Pancreas (tissue), 10 donors: ENCODE measurements at regions not wholly inside any gene's neighbourhood (a gene's known extent, or its start where the extent isn't known, plus 50 kb on each side); places are given as distances from the start of the nearest gene placed in this dataset.

ENCODE experiments used
- ATAC-seq, 4 donors: fragments of 200-7000 bp; cut with Tn5 transposase; one replicate each; pipeline versions ENCODE4 v1.8.0 to v1.9.1; 2020; ENCODE audit warnings: mild to moderate bottlenecking in 4 of 4, moderate library complexity in 4 of 4
- DNase-seq, 6 donors: peaks; one replicate each; pipeline ENCODE4 v3.0.0-alpha.2; 2020
- FAIRE-seq: peaks from 2 replicates; lab custom pipeline; 2012; peaks lifted over from hg19 to GRCh38; lab: Jason Lieb, UNC
- H3K27ac ChIP-seq, 4 donors: fragments of 200-600 bp; sonication (generic); 1 replicate in 3 of 4; 2 replicates in 1 of 4; pipeline versions ENCODE4 v1.5.0 to v1.8.0; 2020
- H3K27me3 ChIP-seq, 4 donors: fragments of 200-600 bp; one replicate each; pipeline ENCODE4 v1.8.0; 2021
- H3K36me3 ChIP-seq, 3 donors: fragments of 200-600 bp; sonication (generic) in 1 of 3; one replicate each; pipeline versions ENCODE4 v1.5.0 to v1.8.0; 2020 to 2021
- H3K4me1 ChIP-seq, 3 donors: fragments of 200-600 bp; one replicate each; pipeline ENCODE4 v1.8.0; 2021
- H3K4me3 ChIP-seq, 4 donors: fragments of 200-600 bp; sonication (generic) in 2 of 4; one replicate each; pipeline versions ENCODE4 v1.5.0 to v1.8.0; 2020 to 2021
- H3K9me3 ChIP-seq, 4 donors: fragments of 200-600 bp; one replicate each; pipeline ENCODE4 v1.8.0; 2021
- WGBS, 2 donors: extraction: QIAGEN DNeasy Blood & Tissue Kit; methylation state at CpG; one replicate each; pipeline ENCODE4 v1.1.7; 2013; 5-methylcytosine and 5-hydroxymethylcytosine counted together
- intact Hi-C, 3 donors: fragments of 100-400 bp; cut with DNase I; formaldehyde crosslinking; loops; one replicate each; pipeline versions ENCODE4 v1.11.1 to v1.14.2; 2022
- TF ChIP-seq, protein P1 (sequence below), 4 donors: fragments of 200-600 bp; sonication (generic) in 3 of 4; IDR thresholded peaks; one replicate each; pipeline versions ENCODE4 v1.5.0 to v1.8.0; 2021; ENCODE audit warnings: antibody characterized with exemption in 4 of 4
- donor health status: healthy with polysubstance abuse.
- donor health status: DM: no; HTN: no; CAD: no; lungs with moderate emphysema.
- donor health status: DM: no; HTN: no; CAD: no.
- donor health status: control.
- donor health status: control.
- donor health status: Bipolar disorder and iron deficiency.
- donor health status: DM: yes; HTN: yes; CAD: no.
- donor health status: DM: no; HTN: no; CAD: no.
- donor health status: DM: no; HTN: no; CAD: no.
- donor health status: DM: yes; HTN: yes; CAD: no.

DNA sequence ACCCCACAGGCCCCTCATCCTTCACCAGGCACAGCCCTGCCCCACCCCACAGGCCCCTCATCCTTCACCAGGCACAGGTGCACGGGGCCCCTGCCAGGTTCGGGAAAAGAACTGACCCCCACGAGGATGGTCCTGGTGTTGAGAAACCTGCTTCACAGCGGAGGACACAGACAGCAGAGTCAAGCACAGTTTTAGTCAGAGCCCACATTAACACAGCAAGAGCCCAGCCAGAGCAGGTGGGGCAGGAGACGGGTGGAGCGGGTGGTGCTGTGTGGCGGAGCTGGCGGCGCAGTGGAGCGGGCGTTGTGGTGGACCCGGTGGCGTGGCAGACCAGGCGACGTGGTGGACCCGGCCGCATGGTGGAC, 1085.5 kb downstream of the BRD1 start:
- Histone ChIP-seq H3K9me3 (no peaks in the 10 kb centered on the region), H3K4me3 (no peak overlapping the region), H3K27ac (no peak overlapping the region), H3K27me3 (no peaks in the 10 kb centered on the region), H3K36me3 (no peaks in the 10 kb centered on the region), H3K4me1 (no peaks in the 10 kb centered on the region)
- intact Hi-C loops: no loop called here
- TF ChIP-seq, protein P1, sequence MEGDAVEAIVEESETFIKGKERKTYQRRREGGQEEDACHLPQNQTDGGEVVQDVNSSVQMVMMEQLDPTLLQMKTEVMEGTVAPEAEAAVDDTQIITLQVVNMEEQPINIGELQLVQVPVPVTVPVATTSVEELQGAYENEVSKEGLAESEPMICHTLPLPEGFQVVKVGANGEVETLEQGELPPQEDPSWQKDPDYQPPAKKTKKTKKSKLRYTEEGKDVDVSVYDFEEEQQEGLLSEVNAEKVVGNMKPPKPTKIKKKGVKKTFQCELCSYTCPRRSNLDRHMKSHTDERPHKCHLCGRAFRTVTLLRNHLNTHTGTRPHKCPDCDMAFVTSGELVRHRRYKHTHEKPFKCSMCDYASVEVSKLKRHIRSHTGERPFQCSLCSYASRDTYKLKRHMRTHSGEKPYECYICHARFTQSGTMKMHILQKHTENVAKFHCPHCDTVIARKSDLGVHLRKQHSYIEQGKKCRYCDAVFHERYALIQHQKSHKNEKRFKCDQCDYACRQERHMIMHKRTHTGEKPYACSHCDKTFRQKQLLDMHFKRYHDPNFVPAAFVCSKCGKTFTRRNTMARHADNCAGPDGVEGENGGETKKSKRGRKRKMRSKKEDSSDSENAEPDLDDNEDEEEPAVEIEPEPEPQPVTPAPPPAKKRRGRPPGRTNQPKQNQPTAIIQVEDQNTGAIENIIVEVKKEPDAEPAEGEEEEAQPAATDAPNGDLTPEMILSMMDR (IDR thresholded peaks at IDR 0.05): no peak
- DNase-seq: no peak
- 82 to 94% methylated on average over 17 of the region's 17 CpGs for WGBS, 2 donors
- no peak for ATAC-seq
- no peak for FAIRE-seq

DNA sequence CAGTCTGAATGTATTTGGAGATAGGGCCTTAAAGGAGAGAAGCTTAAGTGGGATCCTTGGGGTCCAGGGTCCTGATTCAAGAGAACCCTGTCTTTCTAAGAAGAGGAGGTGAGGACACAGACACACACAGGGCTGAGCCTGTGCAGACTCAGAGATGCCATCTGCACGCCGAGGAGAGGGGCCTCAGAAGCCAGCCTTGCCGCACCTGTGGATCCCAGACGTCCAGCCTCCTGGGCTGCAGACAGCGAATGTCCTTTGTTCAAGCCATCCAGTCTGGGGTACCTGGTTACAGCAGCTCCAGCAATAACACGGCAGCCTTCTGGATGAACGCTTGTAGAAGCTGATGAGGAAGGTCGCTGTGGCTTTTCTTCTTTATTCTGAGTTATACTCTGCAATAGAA, 1086.1 kb downstream of the BRD1 start:
- no peak for ATAC-seq
- no peaks in the 10 kb centered on the region for H3K4me1 ChIP-seq
- no peaks in the 10 kb centered on the region for H3K27me3 ChIP-seq
- WGBS, 2 donors: 59 to 80% methylated on average over 8 of the region's 8 CpGs
- TF ChIP-seq, protein P1 (IDR thresholded peaks at IDR 0.05): no peak
- intact Hi-C loops: no loop called here
- no peak overlapping the region for H3K4me3 ChIP-seq
- no peak for DNase-seq
- no peaks in the 10 kb centered on the region for H3K9me3 ChIP-seq
- no peak for FAIRE-seq
- H3K27ac ChIP-seq: no peak overlapping the region
- H3K36me3 ChIP-seq: no peaks in the 10 kb centered on the region

DNA sequence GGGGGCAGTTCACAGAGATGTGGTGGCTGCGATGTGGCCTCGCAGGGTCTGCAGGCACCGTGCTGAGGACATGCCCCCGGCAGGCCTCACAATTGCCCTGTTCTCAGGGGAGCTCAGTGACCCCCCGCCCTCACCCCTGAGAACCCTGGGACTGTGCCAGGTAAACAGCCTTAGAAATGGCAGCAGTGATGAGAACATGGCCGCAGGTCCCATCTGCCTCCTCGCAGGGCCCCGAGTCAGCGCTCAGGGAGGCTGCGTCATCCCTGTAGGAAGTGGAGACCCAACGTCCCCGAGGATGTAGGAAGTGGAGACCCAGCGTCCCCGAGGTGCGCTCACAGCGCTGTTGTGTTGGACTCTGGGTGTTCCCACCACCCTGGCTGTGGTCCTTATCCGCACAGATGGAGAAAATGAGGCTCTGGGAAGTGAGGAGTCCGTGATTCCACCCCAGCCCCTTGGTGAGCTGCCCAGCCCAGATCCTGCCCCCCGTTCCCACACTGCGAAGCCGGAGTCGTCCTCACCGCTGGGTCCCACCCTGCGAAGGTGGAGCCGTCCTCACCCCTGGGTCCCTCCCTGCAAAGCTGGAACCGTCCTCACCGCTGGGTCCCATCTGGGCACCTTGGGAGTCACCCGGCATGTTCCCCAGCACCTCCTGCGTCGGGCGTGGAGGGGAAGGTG, 1086.8 kb downstream of the BRD1 start:
- WGBS, 2 donors: 71 to 81% methylated on average over 28 to 31 of the region's 31 CpGs
- peak in 1 of 6 donors; percentile 54 for DNase-seq
- TF ChIP-seq, protein P1 (IDR thresholded peaks at IDR 0.05): no peak
- Histone ChIP-seq H3K36me3 (no peaks in the 10 kb centered on the region), H3K27me3 (no peaks in the 10 kb centered on the region), H3K9me3 (no peaks in the 10 kb centered on the region), H3K4me1 (no peaks in the 10 kb centered on the region), H3K27ac (no peak overlapping the region), H3K4me3 (no peak overlapping the region)
- FAIRE-seq: no peak
- no peak for ATAC-seq
- intact Hi-C loops: no loop called here

DNA sequence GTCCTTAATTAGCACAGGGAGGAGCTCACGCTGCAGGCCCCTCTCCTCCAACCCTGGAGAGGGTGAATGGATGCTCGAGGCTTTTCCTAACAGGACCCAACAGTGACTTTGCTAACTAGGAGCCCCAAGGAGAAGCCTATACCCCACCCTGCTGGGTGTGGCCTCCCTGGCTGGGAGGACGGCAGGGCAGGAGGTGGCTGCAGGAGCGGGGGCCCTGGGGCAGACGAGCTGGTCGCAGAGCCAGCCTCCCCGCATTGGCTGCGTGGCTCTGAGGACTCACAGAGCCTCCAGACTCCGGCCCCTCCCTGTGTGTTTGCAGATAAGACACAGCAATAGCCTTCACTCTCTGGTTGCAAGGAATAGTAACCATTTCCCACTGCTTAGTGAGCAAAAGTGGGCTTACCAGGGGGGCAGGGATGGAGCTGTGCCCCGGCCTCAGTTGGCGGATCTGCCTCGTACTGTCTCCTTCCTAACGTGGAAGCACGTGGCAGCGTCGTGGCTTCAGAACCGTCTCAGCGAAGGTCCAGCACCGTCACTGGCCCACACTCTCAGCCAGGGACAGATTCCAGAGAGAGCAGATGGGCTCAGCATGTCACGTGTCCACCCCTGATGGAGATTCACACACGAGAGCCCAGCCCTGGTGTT, 1087.5 kb downstream of the BRD1 start:
- H3K36me3 ChIP-seq: no peaks in the 10 kb centered on the region
- H3K4me1 ChIP-seq: no peaks in the 10 kb centered on the region
- no peak for FAIRE-seq
- 63 to 74% methylated on average over 21 of the region's 21 CpGs for WGBS, 2 donors
- H3K27ac ChIP-seq: no peak overlapping the region
- ATAC-seq: no peak
- H3K4me3 ChIP-seq: no peak overlapping the region
- TF ChIP-seq, protein P1 (IDR thresholded peaks at IDR 0.05): no peak
- no peaks in the 10 kb centered on the region for H3K27me3 ChIP-seq
- no peak for DNase-seq
- no peaks in the 10 kb centered on the region for H3K9me3 ChIP-seq
- intact Hi-C loops: no loop called here
